ENCODE measurements at regions not wholly inside any gene's neighbourhood (a gene's known extent, or its start where the extent isn't known, plus 50 kb on each side); places are given as distances from the start of the nearest gene placed in this dataset.

DNA sequence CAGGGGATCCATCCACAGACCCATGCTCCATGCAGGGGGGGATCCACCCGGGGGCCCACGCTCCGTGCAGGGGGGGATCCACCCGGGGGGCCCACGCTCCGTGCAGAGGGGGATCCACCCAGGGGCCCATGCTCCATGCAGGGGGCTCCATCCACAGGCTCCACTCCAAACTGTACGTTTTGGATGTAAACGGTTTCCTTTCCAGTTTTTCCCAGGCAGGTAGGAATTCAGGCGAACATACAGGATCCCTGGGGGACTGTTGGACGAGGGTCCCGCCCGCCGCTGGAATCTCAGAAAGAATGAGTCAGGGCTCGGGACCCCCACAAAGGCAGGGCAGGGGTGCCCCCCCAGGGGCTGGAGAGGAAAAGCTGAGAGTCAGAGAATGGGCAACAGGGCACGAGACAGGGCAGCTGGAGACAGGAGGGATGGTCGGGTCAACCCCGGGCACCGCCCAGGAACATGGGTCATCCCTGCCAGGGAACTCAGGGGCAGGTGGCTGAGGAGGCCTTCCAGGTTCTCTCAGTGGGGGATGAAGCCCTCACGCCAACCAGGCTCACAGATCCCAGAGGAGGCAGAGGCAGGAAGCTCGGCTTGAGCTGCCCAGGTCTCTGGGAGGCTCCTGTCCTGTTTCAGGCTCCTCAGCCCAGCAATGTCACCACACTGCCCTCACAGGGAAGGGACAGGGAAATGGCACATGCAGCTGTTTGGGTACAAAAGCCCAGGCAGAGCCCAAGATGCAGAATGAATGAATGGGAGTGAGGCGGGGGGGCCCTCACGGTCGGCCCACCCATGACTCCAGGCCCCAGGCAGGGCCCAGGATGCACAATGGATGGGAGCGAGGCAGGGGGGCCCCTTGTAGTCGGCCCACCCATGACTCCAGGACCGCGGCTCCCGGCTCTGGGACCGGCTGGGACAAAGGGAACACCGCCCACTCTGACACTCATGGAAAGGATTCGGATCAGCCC lies 200.2 kb downstream of the BRD1 start:
- BruUV-seq (replicated peaks), result no TSS peak
- H3K4me3 ChIP-seq (replicated peaks in 1 of 2; ENCODE audit: low read depth in 1 of 2, low read length in 2 of 2), result no peak overlapping the region
- H2AFZ ChIP-seq (ENCODE audit: low read depth, low read length, poor library complexity, severe bottlenecking), result no peak overlapping the region
- DNase-seq (ENCODE audit: low read depth, low spot score) (no peak), ATAC-seq (no peak)
- H3K27ac ChIP-seq (ENCODE audit: low read depth, low read length), result no peak overlapping the region
- no peak overlapping the region for H3K4me2 ChIP-seq (ENCODE audit: low read length)
- no peaks in the 10 kb centered on the region for H3K9me2 ChIP-seq (ENCODE audit: insufficient read depth)
- intact Hi-C loops (cut with micrococcal nuclease), result no loop called here
- CTCF ChIA-PET, result no interaction called here
- TF ChIP-seq FOSL1 (IDR thresholded peaks at IDR 0.05; ENCODE audit: low read depth) (no peak), POLR2A (IDR thresholded peaks at IDR 0.05; ENCODE audit: borderline replicate concordance, extremely low read depth, insufficient read depth, insufficient read length) (no peak), SP1 (IDR thresholded peaks at IDR 0.05; ENCODE audit: low read depth) (no peak)
- H3K9me3 ChIP-seq (ENCODE audit: control insufficient read depth in 1 of 2, insufficient read depth in 1 of 2, low read depth in 1 of 2, low read length in 2 of 2), result no peaks in the 10 kb centered on the region
- H4K20me1 ChIP-seq (ENCODE audit: insufficient read depth), result no peaks in the 10 kb centered on the region
- H3K79me2 ChIP-seq (ENCODE audit: insufficient read depth, low read length), result peaks cover 70% of the 10 kb centered on the region
- H3K9ac ChIP-seq (ENCODE audit: low read length), result no peak overlapping the region
- POLR2A ChIA-PET, result no interaction called here
- RAD21 ChIA-PET (ENCODE audit: low non-redundant PET in 1 of 2, low total read pairs in 2 of 2, uncharacterized antibody in 2 of 2, unreplicated experiment in 2 of 2), result no interaction called here
- H3K27me3 ChIP-seq (ENCODE audit: insufficient read depth, low read length), result no peaks in the 10 kb centered on the region
- H3K4me1 ChIP-seq (ENCODE audit: control insufficient read depth in 1 of 2, insufficient read depth in 2 of 2, low read length in 2 of 2), result no peaks in the 10 kb centered on the region
- H3K36me3 ChIP-seq (ENCODE audit: control insufficient read depth in 1 of 2, insufficient read depth in 2 of 2, low read length in 2 of 2), result no peaks in the 10 kb centered on the region

DNA sequence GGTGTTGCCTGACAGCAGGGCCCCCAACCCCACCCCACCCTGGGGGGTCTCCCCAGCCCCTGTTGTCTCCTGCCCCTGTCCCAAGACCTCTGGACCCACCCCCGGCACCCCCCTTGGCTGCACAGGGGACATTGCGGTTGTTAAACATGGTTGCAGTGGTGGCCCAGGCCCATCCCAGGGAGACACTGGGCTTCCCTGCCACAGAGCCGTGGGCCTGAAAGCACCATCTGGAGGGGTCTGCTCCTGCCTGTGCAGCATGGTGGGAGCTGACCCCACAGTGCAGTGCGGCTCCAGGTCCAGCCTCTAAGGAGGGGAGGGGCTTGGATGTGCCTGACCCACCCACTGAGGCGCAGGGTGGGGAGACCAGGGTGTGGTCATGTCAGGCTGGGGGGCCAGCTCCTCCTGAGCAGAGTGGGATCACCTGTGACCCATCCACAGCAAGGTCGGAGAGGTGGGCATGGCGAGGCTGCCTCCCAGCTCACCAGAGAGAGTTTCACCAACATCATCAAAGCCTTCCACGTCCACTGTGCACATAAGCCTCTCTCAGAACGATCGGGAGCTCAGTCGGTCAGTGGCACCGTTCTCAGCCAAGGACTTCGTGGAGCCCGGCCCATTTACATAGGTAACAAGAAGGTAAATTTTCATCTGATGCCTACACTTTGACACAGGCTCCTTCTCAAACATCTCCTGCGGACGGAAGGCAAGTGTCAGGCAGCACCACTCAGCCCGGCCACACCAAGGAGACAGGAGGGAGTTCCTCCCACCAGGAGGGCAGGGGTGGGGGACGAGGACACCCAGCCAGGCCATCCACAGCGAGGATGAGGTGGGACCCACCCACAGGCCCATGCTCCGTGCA lies 201.1 kb downstream of the BRD1 start:
- no TSS peak for BruUV-seq (replicated peaks)
- H3K27me3 ChIP-seq (ENCODE audit: insufficient read depth, low read length), result no peaks in the 10 kb centered on the region
- no peaks in the 10 kb centered on the region for H4K20me1 ChIP-seq (ENCODE audit: insufficient read depth)
- no peak overlapping the region for H3K4me3 ChIP-seq (replicated peaks in 1 of 2; ENCODE audit: low read depth in 1 of 2, low read length in 2 of 2)
- H2AFZ ChIP-seq (ENCODE audit: low read depth, low read length, poor library complexity, severe bottlenecking), result no peak overlapping the region
- POLR2A ChIA-PET, result no interaction called here
- no peak overlapping the region for H3K4me2 ChIP-seq (ENCODE audit: low read length)
- H3K27ac ChIP-seq (ENCODE audit: low read depth, low read length), result no peak overlapping the region
- H3K36me3 ChIP-seq (ENCODE audit: control insufficient read depth in 1 of 2, insufficient read depth in 2 of 2, low read length in 2 of 2), result no peaks in the 10 kb centered on the region
- RAD21 ChIA-PET (ENCODE audit: low non-redundant PET in 1 of 2, low total read pairs in 2 of 2, uncharacterized antibody in 2 of 2, unreplicated experiment in 2 of 2), result no interaction called here
- ATAC-seq, result no peak
- H3K79me2 ChIP-seq (ENCODE audit: insufficient read depth, low read length), result peaks cover 69% of the 10 kb centered on the region
- intact Hi-C loops (cut with micrococcal nuclease), result no loop called here
- DNase-seq (ENCODE audit: low read depth, low spot score), result no peak
- CTCF ChIA-PET, result no interaction called here
- no peaks in the 10 kb centered on the region for H3K4me1 ChIP-seq (ENCODE audit: control insufficient read depth in 1 of 2, insufficient read depth in 2 of 2, low read length in 2 of 2)
- H3K9me3 ChIP-seq (ENCODE audit: control insufficient read depth in 1 of 2, insufficient read depth in 1 of 2, low read depth in 1 of 2, low read length in 2 of 2), result no peaks in the 10 kb centered on the region
- H3K9ac ChIP-seq (ENCODE audit: low read length), result no peak overlapping the region
- H3K9me2 ChIP-seq (ENCODE audit: insufficient read depth), result no peaks in the 10 kb centered on the region
- TF ChIP-seq, protein P1, sequence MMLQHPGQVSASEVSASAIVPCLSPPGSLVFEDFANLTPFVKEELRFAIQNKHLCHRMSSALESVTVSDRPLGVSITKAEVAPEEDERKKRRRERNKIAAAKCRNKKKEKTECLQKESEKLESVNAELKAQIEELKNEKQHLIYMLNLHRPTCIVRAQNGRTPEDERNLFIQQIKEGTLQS (IDR thresholded peaks at IDR 0.05), result no peak
- TF ChIP-seq CEBPB (IDR thresholded peaks at IDR 0.05; ENCODE audit: low read depth), result no peak
- no peak for TF ChIP-seq EZH2 (IDR thresholded peaks at IDR 0.05)
- no peak for TF ChIP-seq FOSL1 (IDR thresholded peaks at IDR 0.05; ENCODE audit: low read depth)
- TF ChIP-seq TCF7L2 (IDR thresholded peaks at IDR 0.05; ENCODE audit: borderline replicate concordance, extremely low read depth, insufficient read depth, insufficient read length), result no peak
- TF ChIP-seq EGR1 (IDR thresholded peaks at IDR 0.05; ENCODE audit: low read depth), result no peak
- no peak for TF ChIP-seq POLR2A (IDR thresholded peaks at IDR 0.05; ENCODE audit: borderline replicate concordance, extremely low read depth, insufficient read depth, insufficient read length)
- TF ChIP-seq, protein P2, sequence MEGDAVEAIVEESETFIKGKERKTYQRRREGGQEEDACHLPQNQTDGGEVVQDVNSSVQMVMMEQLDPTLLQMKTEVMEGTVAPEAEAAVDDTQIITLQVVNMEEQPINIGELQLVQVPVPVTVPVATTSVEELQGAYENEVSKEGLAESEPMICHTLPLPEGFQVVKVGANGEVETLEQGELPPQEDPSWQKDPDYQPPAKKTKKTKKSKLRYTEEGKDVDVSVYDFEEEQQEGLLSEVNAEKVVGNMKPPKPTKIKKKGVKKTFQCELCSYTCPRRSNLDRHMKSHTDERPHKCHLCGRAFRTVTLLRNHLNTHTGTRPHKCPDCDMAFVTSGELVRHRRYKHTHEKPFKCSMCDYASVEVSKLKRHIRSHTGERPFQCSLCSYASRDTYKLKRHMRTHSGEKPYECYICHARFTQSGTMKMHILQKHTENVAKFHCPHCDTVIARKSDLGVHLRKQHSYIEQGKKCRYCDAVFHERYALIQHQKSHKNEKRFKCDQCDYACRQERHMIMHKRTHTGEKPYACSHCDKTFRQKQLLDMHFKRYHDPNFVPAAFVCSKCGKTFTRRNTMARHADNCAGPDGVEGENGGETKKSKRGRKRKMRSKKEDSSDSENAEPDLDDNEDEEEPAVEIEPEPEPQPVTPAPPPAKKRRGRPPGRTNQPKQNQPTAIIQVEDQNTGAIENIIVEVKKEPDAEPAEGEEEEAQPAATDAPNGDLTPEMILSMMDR (IDR thresholded peaks at IDR 0.05 in 2 of 3, conservative IDR thresholded peaks at IDR 0.05 in 1 of 3; ENCODE audit: borderline replicate concordance in 1 of 3, insufficient read depth in 1 of 3, low read depth in 2 of 3, low read length in 2 of 3), result no peak
- TF ChIP-seq SIN3A (IDR thresholded peaks at IDR 0.05; ENCODE audit: low read depth), result no peak
- TF ChIP-seq POLR2AphosphoS5 (IDR thresholded peaks at IDR 0.05; ENCODE audit: low read depth, low read length), result no peak
- TF ChIP-seq RAD21 (IDR thresholded peaks at IDR 0.05; ENCODE audit: low read depth), result no peak
- no peak for TF ChIP-seq JUND (IDR thresholded peaks at IDR 0.05)
- no peak for TF ChIP-seq YY1 (IDR thresholded peaks at IDR 0.05; ENCODE audit: extremely low read depth, insufficient replicate concordance, low read depth, low read length)
- TF ChIP-seq ELF1 (IDR thresholded peaks at IDR 0.05; ENCODE audit: borderline replicate concordance, low read depth), result no peak
- no peak for TF ChIP-seq SP1 (IDR thresholded peaks at IDR 0.05; ENCODE audit: low read depth)
- TF ChIP-seq ZFX (IDR thresholded peaks at IDR 0.05), result no peak
